Suprapubic skin (tissue), 4 donors: ENCODE measurements at regions not wholly inside any gene's neighbourhood (a gene's known extent, or its start where the extent isn't known, plus 50 kb on each side); places are given as distances from the start of the nearest gene placed in this dataset.

Experiments
- CTCF ChIP-seq, 2 donors: fragments of 200-600 bp in 1 of 2; fragments of 450-650 bp in 1 of 2; sonication (generic) in 1 of 2; IDR thresholded peaks; one replicate each; pipeline ENCODE4 v1.5.1; 2016 to 2019; ENCODE audit warnings: antibody characterized with exemption in 2 of 2, mild to moderate bottlenecking in 1 of 2, moderate library complexity in 1 of 2
- POLR2A ChIP-seq, 2 donors: fragments of 450-650 bp; IDR thresholded peaks; one replicate each; pipeline ENCODE4 v1.6.1; 2017; ENCODE audit warnings: antibody characterized with exemption in 2 of 2, mild to moderate bottlenecking in 2 of 2, moderate library complexity in 2 of 2
- POLR2AphosphoS5 ChIP-seq, 3 donors: sonication (generic); formaldehyde crosslinking; IDR thresholded peaks; one replicate each; pipeline ENCODE4 v1.6.1; 2017; ENCODE audit warnings: antibody characterized with exemption in 3 of 3

GRCh38 chr1:30649321-30649991 is 73.9 kb downstream of the MATN1 start:
- no peak for TF ChIP-seq CTCF (IDR thresholded peaks at IDR 0.05)
- TF ChIP-seq POLR2AphosphoS5 (IDR thresholded peaks at IDR 0.05), result no peak
- no peak for TF ChIP-seq POLR2A (IDR thresholded peaks at IDR 0.05)
